H9 (cell line): ENCODE measurements at regions not wholly inside any gene's neighbourhood (a gene's known extent, or its start where the extent isn't known, plus 50 kb on each side); places are given as distances from the start of the nearest gene placed in this dataset.

Experiments
- DNase-seq: peaks from one replicate; pipeline ENCODE4 v3.0.0-alpha.2; 2017
- H2AFZ ChIP-seq: one replicate; pipeline ENCODE4 v1.6.1; 2013; ENCODE audit warnings: mild to moderate bottlenecking, low read length, control low read depth, moderate library complexity
- H2AK5ac ChIP-seq: 2 replicates; pipeline ENCODE4 v1.6.1; 2013; ENCODE audit warnings: low read length, control low read depth, mixed read lengths; ENCODE audit not compliant: insufficient read length
- H2BK120ac ChIP-seq: one replicate; pipeline ENCODE4 v1.6.1; 2013; ENCODE audit warnings: low read depth, mild to moderate bottlenecking, low read length, control low read depth, inconsistent platforms; ENCODE audit not compliant: poor library complexity, severe bottlenecking
- H2BK12ac ChIP-seq: 2 replicates; pipeline ENCODE4 v1.6.1; 2013; ENCODE audit warnings: low read length, control low read depth, mixed read lengths, low read depth; ENCODE audit not compliant: insufficient read length
- H2BK15ac ChIP-seq: 2 replicates; pipeline ENCODE4 v1.6.1; 2013; ENCODE audit warnings: low read depth, low read length, control low read depth
- H2BK20ac ChIP-seq: one replicate; pipeline ENCODE4 v1.6.1; 2013; ENCODE audit warnings: low read depth, mild to moderate bottlenecking, low read length, control low read depth, inconsistent platforms; ENCODE audit not compliant: poor library complexity, severe bottlenecking
- H2BK5ac ChIP-seq: 2 replicates; pipeline ENCODE4 v1.6.1; 2013; ENCODE audit warnings: low read length, control low read depth, mixed read lengths; ENCODE audit not compliant: insufficient read length
- H3K14ac ChIP-seq: 2 replicates; pipeline ENCODE4 v1.6.1; 2013; ENCODE audit warnings: low read length, control low read depth; ENCODE audit not compliant: insufficient read depth
- H3K18ac ChIP-seq: 2 replicates; pipeline ENCODE4 v1.6.1; 2013; ENCODE audit warnings: low read depth, mild to moderate bottlenecking, mixed read lengths, low read length, control low read depth; ENCODE audit not compliant: insufficient read length
- H3K23ac ChIP-seq: 2 replicates; pipeline ENCODE4 v1.6.1; 2013; ENCODE audit warnings: low read length, control low read depth, mixed read lengths, low read depth; ENCODE audit not compliant: insufficient read length
- H3K23me2 ChIP-seq: 2 replicates; pipeline ENCODE4 v1.6.1; 2013; ENCODE audit warnings: low read depth, mild to moderate bottlenecking, mixed read lengths, low read length, control low read depth; ENCODE audit not compliant: insufficient read length, poor library complexity, severe bottlenecking
- H3K27ac ChIP-seq: 2 replicates; pipeline ENCODE4 v1.5.1; 2013; ENCODE audit warnings: low read length, control low read depth, mixed read lengths, low read depth; ENCODE audit not compliant: insufficient read length
- H3K27me3 ChIP-seq: 2 replicates; pipeline ENCODE4 v1.6.1; 2013; ENCODE audit warnings: low read length, control low read depth, inconsistent platforms; ENCODE audit not compliant: insufficient read depth
- H3K4ac ChIP-seq: 2 replicates; pipeline ENCODE4 v1.6.1; 2013; ENCODE audit warnings: low read depth, mild to moderate bottlenecking, control low read depth, inconsistent platforms, low read length, moderate library complexity
- H3K4me1 ChIP-seq: 2 replicates; pipeline ENCODE4 v1.6.1; 2013; ENCODE audit warnings: low read length, control low read depth, inconsistent platforms; ENCODE audit not compliant: insufficient read depth
- H3K4me2 ChIP-seq: 2 replicates; pipeline ENCODE4 v1.6.1; 2013; ENCODE audit warnings: low read length, control low read depth, mixed read lengths; ENCODE audit not compliant: insufficient read length, insufficient read depth
- H3K56ac ChIP-seq: 2 replicates; pipeline ENCODE4 v1.6.1; 2013; ENCODE audit warnings: low read depth, mild to moderate bottlenecking, mixed read lengths, low read length, control low read depth; ENCODE audit not compliant: insufficient read length
- H3K79me1 ChIP-seq: 2 replicates; pipeline ENCODE4 v1.6.1; 2013; ENCODE audit warnings: low read depth, mild to moderate bottlenecking, moderate library complexity, low read length, control low read depth, inconsistent platforms; ENCODE audit not compliant: insufficient read depth, poor library complexity, severe bottlenecking
- H3K79me2 ChIP-seq: 2 replicates; pipeline ENCODE4 v1.6.1; 2013; ENCODE audit warnings: low read length, control low read depth, inconsistent platforms; ENCODE audit not compliant: insufficient read depth
- H3K9ac ChIP-seq: 2 replicates; pipeline ENCODE4 v1.6.1; 2013; ENCODE audit warnings: low read length, control low read depth, mixed read lengths; ENCODE audit not compliant: insufficient read length; ENCODE audit errors: extremely low read depth
- H3K9me3 ChIP-seq: one replicate; pipeline ENCODE4 v1.6.1; 2013; ENCODE audit warnings: low read depth, low read length, inconsistent platforms; ENCODE audit not compliant: control insufficient read depth
- H3T11ph ChIP-seq: one replicate; pipeline ENCODE4 v1.6.1; 2013; ENCODE audit warnings: mild to moderate bottlenecking, low read length, control low read depth, inconsistent platforms
- H4K20me1 ChIP-seq: one replicate; pipeline ENCODE4 v1.6.1; 2013; ENCODE audit not compliant: control insufficient read depth, insufficient read length, insufficient read depth
- H4K5ac ChIP-seq: 2 replicates; pipeline ENCODE4 v1.6.1; 2013; ENCODE audit warnings: low read depth, mild to moderate bottlenecking, mixed read lengths, low read length, control low read depth; ENCODE audit not compliant: insufficient read length
- H4K8ac ChIP-seq: replicated peaks from 2 replicates; pipeline ENCODE4 v1.6.1; 2013; ENCODE audit warnings: low read length, control low read depth, mixed read lengths, low read depth; ENCODE audit not compliant: insufficient read length
- H4K91ac ChIP-seq: 2 replicates; pipeline ENCODE4 v1.6.1; 2013; ENCODE audit warnings: low read depth, mild to moderate bottlenecking, moderate library complexity, mixed read lengths, low read length, control low read depth; ENCODE audit not compliant: insufficient read length
- H3K27ac Mint-ChIP-seq, 3 experiments: 2 replicates in 2 of 3; 3 replicates in 1 of 3; pipeline ENCODE4 v1.8.0; 2020 to 2021; ENCODE audit warnings: mixed read lengths in 3 of 3, mild to moderate bottlenecking in 1 of 3, moderate library complexity in 1 of 3
- H3K27me3 Mint-ChIP-seq: 2 replicates; pipeline ENCODE4 v1.8.0; 2021; ENCODE audit warnings: low read depth, mild to moderate bottlenecking, moderate library complexity, mixed read lengths
- H3K36me3 Mint-ChIP-seq, 3 experiments: 2 replicates in 2 of 3; 3 replicates in 1 of 3; pipeline ENCODE4 v1.8.0; 2020 to 2021; ENCODE audit warnings: low read depth in 3 of 3, mixed read lengths in 3 of 3; ENCODE audit not compliant: insufficient read depth in 1 of 3
- H3K4me1 Mint-ChIP-seq, 2 experiments: 2 replicates each; pipeline ENCODE4 v1.8.0; 2020; ENCODE audit warnings: mixed read lengths in 2 of 2
- H3K4me3 Mint-ChIP-seq, 2 experiments: 2 replicates in 1 of 2; 3 replicates in 1 of 2; pipeline ENCODE4 v1.8.0; 2020 to 2021; ENCODE audit warnings: mild to moderate bottlenecking in 2 of 2, mixed read lengths in 2 of 2, moderate library complexity in 1 of 2
- H3K9me3 Mint-ChIP-seq, 2 experiments: 2 replicates in 1 of 2; 3 replicates in 1 of 2; pipeline ENCODE4 v1.8.0; 2020; ENCODE audit warnings: mild to moderate bottlenecking in 2 of 2, mixed read lengths in 2 of 2, moderate library complexity in 1 of 2
- WGBS: extraction: QIAGEN DNeasy Blood & Tissue Kit; methylation state at CpG from one replicate; pipeline ENCODE4 v1.1.7; 2013; ENCODE audit warnings: missing lambda C conversion rate, low lambda C conversion rate, mixed read lengths; ENCODE audit not compliant: insufficient read length; ENCODE audit errors: extremely low coverage; 5-methylcytosine and 5-hydroxymethylcytosine counted together
- TF ChIP-seq, protein P1 (sequence below): fragments of 200-600 bp; sonication (generic); conservative IDR thresholded peaks from 3 replicates; pipeline ENCODE4 v1.8.0; 2021; ENCODE audit warnings: antibody characterized with exemption, mild to moderate bottlenecking

- no peaks in the 10 kb centered on the region for H4K20me1 ChIP-seq
- no peak overlapping the region for H3K23ac ChIP-seq
- no CpG with 5 or more reads among the region's 1 CpG for WGBS
- H3K27ac Mint-ChIP-seq: peak overlapping the region in 1 of 3 experiments; percentile 44; a peak in 1 of 7 replicates
- no peak overlapping the region for H3K14ac ChIP-seq
- H3K18ac ChIP-seq: no peak overlapping the region
- no peaks in the 10 kb centered on the region for H3K36me3 Mint-ChIP-seq
- no peak overlapping the region for H2BK15ac ChIP-seq
- no peak overlapping the region for H2AFZ ChIP-seq
- peaks cover 10 to 12% of the 10 kb centered on the region in 2 experiments; a peak in 3 of 4 replicates for H3K4me1 Mint-ChIP-seq
- TF ChIP-seq, protein P1, sequence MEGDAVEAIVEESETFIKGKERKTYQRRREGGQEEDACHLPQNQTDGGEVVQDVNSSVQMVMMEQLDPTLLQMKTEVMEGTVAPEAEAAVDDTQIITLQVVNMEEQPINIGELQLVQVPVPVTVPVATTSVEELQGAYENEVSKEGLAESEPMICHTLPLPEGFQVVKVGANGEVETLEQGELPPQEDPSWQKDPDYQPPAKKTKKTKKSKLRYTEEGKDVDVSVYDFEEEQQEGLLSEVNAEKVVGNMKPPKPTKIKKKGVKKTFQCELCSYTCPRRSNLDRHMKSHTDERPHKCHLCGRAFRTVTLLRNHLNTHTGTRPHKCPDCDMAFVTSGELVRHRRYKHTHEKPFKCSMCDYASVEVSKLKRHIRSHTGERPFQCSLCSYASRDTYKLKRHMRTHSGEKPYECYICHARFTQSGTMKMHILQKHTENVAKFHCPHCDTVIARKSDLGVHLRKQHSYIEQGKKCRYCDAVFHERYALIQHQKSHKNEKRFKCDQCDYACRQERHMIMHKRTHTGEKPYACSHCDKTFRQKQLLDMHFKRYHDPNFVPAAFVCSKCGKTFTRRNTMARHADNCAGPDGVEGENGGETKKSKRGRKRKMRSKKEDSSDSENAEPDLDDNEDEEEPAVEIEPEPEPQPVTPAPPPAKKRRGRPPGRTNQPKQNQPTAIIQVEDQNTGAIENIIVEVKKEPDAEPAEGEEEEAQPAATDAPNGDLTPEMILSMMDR: no peak
- no peaks in the 10 kb centered on the region for H3K4me1 ChIP-seq
- no peaks in the 10 kb centered on the region for H3K79me1 ChIP-seq
- H3K4me3 Mint-ChIP-seq: no peak overlapping the region
- no peak overlapping the region for H4K5ac ChIP-seq
- no peak overlapping the region for H3K56ac ChIP-seq
- H2AK5ac ChIP-seq: no peak overlapping the region
- H3K9me3 ChIP-seq: no peaks in the 10 kb centered on the region
- H3K27ac ChIP-seq: no peak overlapping the region
- no peaks in the 10 kb centered on the region for H3K23me2 ChIP-seq
- no peak overlapping the region for H2BK5ac ChIP-seq
- no peak overlapping the region for H3K9ac ChIP-seq
- H2BK120ac ChIP-seq: no peak overlapping the region
- no peaks in the 10 kb centered on the region for H3K79me2 ChIP-seq
- no peaks in the 10 kb centered on the region for H3K27me3 Mint-ChIP-seq
- no peak overlapping the region for H3K4ac ChIP-seq
- no peak overlapping the region for H3T11ph ChIP-seq
- H3K27me3 ChIP-seq: no peaks in the 10 kb centered on the region
- H2BK20ac ChIP-seq: no peak overlapping the region
- no peak overlapping the region for H4K8ac ChIP-seq
- no peak overlapping the region for H3K4me2 ChIP-seq
- no peaks in the 10 kb centered on the region for H3K9me3 Mint-ChIP-seq
- H2BK12ac ChIP-seq: no peak overlapping the region
- no peak for DNase-seq
- no peak overlapping the region for H4K91ac ChIP-seq
These were observed 296.3 kb downstream of the KCNN2 start for GRCh38 chr5:114658194-114658593.
